CD4-positive, alpha-beta T cell treated with Interleukin-4 for 4 hours (primary cell): ENCODE measurements at regions not wholly inside any gene's neighbourhood (a gene's known extent, or its start where the extent isn't known, plus 50 kb on each side); places are given as distances from the start of the nearest gene placed in this dataset.

Source experiments
- DNase-seq: peaks from one replicate; pipeline ENCODE4 v3.0.0-alpha.2; 2020

DNA sequence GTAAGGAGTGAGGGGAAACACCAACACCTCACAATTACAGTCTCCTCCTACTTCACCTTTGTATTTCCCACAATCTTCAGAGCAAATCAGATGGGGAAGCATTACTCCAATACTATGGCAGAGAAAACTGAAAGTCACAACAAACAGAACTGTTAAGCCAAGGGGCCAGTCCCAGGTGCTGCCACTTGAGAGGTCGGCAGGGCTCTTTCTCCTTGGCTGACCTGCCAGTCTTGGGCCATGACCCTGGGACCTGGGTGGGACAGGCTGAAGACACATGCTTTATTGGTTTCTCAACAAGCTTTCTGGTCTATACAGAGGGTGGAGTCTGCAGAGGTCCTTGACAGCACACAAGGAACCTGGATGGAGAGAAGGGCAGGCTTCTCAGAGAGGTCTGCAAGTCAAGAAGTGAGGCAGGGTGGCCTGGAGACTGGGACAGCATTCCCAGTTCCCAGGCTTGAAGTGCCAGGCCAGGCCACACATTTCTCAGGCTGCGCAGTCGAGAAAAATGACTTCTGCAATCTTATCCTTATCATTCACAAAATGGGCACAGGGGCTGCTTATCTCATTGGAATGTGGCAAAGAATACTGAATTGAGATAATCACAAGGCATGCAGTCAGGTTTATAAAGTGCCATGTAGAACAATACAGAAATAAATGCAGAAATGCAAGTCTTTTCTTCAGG lies 301.0 kb downstream of the CXCL12 start:
- no peak for DNase-seq

DNA sequence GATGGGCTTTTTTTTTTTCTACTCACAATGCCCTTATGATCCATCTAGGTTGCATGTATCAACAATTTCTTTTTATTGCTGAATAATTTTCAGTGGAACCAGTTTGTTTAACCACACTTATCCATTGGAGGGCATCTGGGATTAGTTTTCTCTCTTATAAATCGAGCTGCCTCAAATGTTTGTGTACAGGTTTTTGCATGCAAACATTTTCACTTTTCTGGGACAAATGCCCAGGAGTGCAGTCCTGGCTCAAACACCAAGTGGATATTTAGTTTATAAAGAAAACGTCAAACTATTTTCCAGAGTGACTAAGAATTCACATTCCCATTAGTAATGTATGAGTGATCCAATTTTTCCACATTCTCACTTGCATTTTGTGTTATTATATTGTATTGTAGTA lies 313.4 kb downstream of the CXCL12 start:
- no peak for DNase-seq

DNA sequence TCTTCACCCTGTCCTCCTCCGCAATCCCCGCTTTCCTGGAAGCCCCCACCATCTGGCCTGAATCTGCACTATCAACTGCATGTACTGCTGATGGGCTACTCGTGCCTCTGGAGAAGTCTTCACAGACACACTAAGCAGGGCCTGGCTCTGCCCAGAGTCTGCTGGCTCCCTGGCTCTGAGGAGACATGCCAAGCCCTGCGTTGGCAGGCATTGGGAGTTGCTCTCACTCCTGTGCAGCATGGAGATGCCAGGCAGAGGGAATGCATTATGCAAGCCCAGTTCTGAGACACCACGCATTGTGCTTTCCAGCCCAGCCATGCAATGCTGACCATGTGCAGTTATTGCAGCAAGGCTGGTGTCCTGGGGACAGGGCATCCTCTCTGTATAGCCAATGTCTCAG lies 314.6 kb downstream of the CXCL12 start:
- DNase-seq: no peak

DNA sequence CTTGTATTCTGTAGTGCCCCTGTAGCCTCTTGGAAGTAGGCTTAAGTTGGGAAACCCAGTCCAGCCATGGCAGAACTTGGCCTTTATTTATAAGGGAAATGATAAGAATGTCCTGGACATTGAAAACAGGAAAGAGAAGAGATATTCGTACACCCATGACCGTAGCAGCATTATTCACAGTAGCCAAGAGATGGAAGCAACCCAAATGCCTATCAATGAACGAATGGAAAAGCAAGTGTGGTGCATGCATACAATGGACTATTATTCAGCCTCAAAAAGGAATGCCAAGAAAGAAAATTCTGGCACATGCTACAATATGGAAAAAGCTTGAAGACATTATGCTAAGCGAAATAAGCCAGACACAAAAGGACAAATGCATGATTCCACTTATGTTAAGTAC lies 315.3 kb downstream of the CXCL12 start:
- no peak for DNase-seq

DNA sequence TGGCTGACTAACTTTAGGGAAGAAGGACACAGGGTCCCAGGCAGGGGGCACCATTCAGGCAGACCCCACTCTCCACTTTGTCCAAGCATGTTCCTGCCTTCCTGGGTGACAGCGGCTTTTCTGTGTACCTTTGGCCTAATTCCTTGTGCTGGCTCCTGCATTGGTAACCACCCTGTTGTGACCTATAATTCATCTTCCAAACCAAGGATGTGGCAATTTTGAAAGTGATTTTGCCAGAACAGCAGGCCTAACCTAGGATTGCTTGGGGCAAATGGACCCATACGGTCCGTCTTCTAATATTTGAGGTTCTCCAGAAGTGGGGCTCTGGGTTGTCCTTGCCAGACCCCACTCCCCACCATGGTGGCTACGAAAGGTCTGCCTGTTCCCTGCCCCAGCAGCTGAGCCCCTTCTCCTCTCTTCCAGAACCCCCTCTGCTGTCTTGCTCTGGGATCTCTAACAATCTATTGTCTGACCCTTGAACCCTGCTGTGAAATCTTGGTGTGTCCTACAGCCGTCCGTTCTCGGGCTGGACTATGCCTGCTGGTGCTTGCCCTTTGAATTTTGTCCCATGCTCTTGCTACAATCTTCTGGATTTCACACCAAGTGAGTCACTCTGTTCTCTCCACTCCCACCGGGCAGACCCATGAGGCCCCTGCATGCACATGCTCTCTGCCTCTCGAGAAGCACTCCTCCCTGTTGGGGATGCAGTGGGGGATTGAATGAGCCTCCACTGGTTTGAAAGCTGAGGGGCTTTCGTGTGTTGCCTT lies 316.0 kb downstream of the CXCL12 start:
- DNase-seq: no peak

DNA sequence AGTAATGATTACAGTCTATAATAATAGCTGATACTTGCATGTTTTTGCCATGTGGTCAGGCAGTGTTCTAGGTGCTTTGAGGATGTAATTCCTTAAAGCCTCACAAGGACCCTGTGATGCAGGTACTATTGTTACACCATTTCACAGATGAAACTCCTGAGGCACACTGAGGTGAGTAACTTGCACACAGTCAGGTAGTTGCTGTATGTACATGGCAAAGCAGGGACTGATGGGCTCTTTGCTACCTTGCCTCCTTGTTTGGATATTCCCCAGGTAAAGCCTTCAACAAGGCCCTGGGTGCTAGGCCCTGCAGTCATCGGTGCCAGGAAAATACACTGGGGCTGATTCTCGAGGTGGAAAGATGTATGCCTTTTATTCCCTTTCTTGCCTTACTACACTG lies 317.5 kb downstream of the CXCL12 start:
- no peak for DNase-seq

DNA sequence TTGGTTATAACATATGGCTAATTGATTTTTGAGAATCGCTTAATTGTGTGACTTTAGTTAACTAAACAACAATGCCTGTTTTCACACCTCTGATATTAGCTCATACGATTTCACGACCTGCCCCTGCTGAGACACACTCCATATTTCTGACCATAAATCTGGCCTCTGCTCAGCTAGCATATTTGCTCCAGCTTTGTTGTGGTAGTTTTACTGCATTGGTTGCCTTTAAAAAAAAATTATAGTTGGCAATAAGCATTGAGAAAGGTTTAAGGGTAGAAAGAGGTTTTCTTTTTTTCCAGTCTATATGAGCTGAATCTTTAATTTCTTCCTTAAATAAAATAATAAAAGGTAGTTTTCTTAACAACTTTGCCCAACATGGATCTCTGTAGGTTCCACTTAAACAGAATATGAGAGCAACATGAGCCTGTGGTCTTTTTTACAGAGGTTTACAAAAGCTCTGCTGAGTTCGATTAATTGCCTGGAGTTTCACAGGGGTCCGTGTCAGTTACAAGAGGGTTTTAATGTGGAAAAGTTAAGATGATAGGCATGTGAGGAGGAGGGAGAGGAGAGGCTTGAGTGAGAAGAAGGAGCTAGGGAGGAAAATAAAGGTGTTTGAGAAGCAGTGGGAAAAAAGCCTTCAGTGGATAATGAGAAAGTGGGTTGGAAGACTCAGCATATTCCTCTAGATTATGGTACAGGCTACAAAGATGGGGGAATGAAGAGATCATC lies 318.2 kb downstream of the CXCL12 start:
- no peak for DNase-seq

DNA sequence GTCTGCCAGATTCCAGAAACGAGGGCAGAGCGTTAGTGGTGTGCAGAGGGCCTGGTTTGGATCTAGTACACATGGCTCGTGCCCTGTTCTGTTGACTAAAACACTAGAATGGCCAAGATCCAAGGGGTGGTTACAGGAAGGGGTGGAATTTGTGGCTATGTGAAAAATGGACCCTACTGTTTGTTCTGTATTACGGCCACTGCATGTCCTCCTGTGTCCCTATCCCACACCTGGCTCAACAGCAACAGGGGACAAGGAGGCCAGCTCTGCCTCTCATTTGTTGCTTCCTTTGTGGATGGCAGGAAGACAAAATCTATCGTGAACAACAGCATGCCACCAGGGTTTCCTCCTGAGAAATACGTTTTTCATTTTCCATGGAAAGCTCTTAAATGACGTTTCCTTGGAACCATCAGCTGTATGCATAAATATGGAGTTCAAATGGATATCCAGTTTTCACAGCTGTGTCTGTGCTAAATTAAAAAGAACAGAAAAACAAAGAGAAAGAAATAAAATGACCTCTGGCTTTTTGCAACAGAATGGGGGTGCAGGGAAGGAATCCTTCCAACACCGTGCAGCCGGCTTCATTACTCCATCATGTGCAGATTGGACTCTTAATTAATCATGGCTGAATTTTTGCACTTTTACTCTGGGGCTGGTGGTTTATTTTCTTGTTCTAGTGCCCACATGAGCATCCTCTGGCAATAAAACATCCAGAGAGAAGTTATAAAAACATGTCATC lies 318.9 kb downstream of the CXCL12 start:
- no peak for DNase-seq

DNA sequence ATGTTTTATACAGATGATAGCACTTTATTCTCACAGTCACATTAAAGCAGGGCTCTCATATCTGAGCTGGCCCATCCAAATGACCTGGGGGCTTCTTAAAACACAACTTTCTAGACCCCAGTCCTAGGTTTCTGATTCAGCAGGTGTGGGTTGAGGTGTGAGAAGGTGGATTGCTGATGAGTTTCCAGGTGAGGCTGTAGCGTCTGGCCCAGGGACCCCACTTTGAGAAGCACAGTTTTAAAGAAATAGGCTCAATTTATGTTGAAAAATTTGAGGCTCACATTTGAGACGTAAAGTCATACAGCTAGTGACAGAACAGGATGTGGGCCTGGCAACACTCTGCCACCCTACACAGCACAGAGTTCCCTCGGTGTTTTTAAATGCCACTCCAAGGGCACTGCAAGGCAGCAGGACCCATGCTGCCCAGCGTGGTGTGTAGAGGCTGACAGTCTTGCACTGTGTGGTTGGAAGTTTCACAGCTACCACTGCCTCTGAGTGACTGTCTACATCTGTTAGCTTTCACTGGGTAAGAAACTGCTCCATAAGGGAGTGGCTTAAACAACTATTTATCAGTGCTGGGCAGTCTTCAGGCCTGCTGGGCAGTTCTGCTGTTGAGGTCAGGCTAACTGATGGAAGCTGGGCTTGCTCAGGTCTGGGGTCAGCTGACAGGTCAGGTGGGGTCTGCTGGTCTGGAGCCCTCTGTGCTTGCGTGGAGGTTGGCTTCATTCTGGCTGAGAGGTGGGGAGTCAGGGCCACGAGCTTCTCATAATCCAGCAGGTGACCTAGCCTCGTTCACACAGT lies 319.7 kb downstream of the CXCL12 start:
- DNase-seq: no peak

DNA sequence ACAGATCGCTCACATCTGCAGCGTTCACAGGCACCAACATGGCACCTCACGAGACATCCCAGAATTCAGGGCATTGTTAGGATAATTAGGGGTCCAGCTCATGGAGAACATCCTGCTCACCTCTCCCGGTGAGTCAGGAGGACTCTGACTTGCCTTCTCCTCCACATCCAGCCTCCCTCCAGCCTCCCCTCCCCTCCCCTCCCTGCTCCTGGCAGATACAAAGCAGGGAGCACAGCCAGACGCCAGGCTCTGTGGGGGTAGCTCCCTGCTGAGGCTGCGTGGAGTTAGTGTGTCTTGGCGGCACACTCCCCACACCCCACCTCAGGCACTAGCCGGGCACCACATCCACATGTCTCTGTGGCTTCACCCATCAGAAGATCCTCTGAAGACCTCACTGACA lies 320.6 kb downstream of the CXCL12 start:
- no peak for DNase-seq

DNA sequence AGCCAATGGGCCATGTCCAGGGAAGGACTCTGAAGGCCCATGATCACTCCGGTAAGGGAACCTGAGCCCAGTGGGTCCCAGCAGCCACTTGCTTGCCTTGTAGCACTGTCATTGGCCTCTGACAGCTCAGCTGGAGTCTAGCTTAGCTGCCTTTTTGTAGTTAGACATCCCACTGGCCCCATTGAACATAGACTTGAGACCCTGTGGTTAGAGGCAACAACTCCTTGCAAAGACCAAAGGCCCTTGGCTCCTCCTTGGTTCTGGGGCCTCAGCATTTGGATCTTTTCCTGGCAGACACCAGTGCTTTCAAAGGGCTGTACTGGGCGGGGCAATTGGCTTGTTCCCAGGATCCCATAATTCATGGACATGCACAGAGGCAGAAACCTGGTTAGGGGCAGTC lies 321.2 kb downstream of the CXCL12 start:
- DNase-seq: no peak

DNA sequence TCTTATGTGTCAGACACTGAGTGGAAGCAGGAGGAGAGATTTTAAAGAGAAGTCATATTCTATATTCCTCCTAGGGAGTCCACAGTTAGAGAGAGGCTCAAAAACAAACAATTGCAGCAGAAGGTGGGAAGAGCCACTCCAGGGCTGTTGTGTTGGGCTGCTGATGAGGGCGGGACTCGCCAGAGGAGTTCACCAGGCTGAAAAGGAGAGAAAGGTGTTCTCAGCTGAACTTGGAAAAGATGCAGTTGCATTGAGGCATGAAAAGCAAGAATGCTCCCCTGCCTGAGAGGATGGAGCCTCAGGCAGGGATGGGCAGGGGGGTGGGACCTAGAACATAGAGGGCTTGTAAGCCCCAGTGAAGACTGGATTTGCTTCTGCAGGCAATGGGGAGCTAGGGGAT lies 324.2 kb downstream of the CXCL12 start:
- no peak for DNase-seq

DNA sequence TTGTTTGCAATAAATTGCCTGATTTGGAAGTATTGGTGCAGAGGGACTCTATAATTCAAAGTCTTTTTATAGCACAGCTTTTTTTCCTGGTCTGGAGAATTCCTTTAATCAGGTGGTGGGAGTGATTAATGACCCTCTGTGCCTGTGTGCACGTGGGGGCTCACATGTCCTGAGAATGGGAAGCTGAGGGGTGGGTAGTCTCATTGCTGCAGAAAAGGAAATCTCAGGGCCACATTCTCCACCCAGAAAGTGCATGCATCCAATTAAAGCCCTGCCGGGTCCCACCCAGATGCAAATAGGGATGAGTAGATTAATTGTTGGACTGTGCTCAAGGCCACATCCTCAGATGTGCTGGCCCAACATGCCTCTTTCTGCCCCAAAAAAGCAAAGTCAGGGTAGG lies 324.7 kb downstream of the CXCL12 start:
- no peak for DNase-seq

DNA sequence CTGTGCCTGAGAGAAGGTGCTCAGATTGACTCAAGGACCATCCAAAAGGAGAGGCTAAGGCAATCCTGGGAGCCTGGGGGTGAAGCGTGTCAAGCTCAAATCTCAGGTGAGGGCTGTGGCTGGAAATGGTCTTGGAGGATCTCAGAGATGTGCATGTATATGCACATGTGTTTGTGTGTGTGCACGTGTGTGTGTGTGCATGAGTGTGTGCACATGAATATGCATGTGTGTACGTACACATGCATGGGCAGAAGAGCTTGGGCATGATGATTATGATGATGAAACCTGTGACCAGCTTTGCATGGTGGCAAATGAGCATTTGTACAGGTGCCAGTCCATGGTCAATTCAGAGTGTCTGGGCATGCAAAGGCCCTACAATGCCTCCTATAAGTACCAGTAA lies 326.6 kb downstream of the CXCL12 start:
- no peak for DNase-seq

DNA sequence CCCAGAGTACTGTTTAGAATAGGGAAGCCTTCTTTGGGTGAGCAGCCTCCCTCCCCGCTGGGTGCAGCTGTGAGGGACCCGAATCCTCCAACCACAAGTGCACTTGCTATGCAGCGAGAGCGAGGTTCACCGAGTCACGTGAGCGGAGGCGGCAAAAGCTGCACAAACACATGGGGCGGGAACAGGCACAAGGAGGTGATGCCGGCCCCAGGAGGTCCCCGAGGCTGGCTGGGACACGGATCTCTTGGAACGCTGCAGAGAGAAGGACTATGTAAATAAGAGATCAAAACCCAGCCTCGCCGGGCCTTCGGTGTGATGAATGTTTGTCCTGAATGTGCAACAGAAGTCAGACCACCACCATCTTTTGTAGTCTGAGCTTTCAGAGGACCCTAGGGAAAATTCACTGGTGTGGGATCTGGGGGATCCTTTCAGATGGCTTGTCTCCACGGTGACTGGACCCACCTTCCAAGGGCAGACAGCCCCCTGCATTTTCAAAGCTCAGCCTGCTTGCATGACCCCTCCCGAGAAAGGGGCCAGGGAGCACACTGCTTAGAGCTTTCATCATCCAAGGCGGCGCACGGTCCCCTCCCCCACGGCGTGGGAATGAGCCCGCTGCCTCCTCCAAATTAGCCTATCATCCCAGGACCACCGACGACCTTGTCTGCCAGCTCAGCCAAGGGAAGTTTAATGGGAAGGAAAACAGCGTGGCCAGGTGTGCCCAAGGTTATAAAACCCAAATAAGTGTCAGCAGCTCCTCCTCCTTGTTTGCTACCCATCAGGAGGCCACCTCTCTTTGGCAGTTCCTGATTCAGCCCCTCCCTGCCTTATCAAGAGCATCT lies 327.7 kb downstream of the CXCL12 start:
- DNase-seq: no peak

DNA sequence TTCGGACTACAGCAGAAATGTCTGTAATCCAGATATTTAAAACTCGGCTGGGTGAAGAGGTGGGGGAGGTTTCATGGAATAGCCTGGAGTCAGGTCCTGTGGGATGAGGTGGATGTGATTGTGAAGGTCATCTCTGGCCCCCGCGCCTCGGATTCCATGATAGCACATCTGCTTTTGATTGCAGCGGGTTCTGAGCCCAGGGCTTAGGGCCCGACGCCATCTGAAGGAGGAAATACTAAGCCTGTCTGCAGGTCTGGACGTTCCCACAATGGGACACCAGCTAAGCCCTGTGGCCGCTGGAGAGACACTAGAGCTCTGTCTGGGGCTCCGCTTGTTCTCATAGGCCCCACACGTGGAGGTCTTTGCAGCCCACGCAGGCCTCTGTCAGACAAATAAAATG lies 328.7 kb downstream of the CXCL12 start:
- no peak for DNase-seq

DNA sequence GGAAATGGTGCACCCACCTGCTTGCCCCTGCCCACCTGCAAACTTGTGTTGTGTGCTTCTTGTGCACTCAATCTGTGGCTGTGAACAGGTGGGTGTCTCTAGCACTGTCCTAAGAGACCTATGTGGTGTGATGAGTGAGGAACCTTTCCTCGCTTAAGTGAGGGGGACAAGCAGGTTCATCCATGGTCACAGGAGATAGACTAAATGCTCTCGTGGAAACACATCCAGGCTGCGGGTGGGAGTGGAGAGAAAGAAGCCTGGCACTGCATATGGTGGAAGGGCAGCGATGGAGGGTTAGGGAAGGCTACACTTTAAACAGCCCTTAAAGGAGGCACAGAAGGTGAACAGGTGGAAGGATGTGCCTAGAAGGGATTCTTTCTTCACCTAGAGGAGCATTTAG lies 330.9 kb downstream of the CXCL12 start:
- DNase-seq: no peak

DNA sequence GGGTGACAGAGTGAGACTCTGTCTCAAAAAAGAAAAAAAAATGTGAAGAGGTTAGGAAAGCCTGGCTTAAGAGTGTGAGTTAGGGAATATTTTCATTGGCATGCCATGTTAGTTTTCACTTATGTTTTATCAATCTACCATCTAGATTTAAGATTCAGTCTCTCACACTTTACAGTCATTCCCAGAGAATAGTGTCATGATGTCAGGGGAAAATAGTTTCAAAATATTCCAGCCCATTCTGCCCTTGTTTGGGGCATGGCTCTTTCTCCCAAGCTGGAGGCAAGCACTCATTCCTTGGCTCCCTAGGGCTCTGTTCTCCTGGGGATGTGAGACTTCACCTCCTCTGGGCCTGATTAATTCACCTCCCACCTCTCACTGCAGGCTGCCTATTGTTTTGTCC lies 331.5 kb downstream of the CXCL12 start:
- no peak for DNase-seq

DNA sequence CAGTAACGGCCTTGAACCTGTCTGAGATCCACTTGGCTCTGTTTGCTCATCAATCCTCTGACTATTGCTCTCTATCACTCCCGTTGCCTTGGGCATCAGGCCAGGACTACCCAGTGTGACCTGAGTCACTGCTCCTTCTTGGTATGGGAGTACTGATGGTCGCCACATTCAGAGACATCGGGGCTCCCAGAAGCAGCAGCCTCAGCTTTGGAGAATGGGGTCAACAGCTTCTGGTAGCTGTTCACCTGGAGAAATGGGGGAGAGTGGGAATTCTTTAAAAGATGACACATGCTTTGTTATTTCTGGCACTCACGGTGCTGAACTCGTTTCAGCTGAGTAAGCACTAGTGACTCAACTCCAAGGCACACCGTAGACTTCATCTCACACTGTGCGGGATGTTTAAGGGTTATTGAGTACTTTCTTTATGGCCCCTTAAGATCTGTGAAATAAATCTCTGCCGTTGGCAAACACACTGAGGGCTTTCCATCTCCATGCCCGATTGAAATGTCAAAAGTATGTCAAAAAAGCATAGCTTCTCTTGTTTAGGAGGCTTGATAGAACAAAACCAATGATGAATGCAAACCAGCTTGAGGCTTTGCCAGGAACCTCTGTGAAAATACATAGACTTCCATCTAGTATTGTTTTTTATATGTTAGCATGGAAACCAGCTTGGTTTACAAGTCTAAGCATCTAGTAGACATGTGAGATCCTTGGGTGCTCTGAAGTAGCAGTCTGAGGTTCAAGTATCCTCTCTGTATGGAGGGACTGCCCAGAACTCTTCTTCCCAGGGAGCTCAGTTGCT lies 333.1 kb downstream of the CXCL12 start:
- DNase-seq: no peak

DNA sequence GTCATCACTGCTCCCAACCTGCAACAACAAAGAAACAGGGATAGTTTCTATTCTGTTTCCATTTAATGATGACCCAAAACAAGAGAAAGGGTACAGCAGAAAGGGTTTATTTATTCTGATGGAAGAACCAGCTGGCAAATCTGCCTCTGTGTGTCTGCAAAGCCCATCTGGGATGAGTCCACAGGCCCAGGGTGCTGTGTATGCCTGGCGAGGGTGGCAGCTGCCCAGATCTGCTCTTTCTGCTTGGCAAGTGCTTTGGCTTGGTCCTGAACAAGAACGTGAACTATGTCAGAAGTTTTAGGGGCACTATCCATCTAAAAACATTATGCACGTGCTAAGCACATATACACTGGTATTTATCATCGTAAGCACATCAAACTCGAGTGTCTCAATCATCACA lies 333.8 kb downstream of the CXCL12 start:
- DNase-seq: no peak
